Inflammatory macrophage (primary cell): ENCODE measurements at regions not wholly inside any gene's neighbourhood (a gene's known extent, or its start where the extent isn't known, plus 50 kb on each side); places are given as distances from the start of the nearest gene placed in this dataset.
"Not testable (repeated sequence)": the region's sequence is repeated elsewhere in the genome, so short reads cannot be mapped to it uniquely, and the experiment has no call there.

Experiments used
- DNase-seq, 2 donors: peaks; one replicate each; pipeline ENCODE4 v3.0.0-alpha.2; 2020 to 2022

DNA sequence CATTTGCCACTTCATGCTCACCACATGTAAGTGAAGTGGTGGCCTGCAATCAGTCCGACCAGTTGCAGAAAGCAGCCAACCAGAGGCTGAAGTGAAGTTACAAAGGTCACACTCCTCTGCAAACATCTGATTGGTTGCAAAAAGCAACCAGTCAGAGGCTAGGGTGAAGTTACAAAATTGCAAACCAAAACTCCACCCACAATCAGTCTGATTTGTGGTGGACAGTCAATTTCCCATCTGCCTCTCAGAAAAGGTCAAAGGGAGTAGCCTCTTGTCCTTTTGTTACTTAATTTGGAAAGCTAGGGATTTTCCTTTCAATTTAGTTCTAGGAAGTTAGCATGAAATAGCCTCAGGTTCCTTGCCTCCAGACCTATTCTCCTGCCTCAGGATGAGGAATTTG lies 185.0 kb downstream of the UXS1 start:
- DNase-seq = no peak

DNA sequence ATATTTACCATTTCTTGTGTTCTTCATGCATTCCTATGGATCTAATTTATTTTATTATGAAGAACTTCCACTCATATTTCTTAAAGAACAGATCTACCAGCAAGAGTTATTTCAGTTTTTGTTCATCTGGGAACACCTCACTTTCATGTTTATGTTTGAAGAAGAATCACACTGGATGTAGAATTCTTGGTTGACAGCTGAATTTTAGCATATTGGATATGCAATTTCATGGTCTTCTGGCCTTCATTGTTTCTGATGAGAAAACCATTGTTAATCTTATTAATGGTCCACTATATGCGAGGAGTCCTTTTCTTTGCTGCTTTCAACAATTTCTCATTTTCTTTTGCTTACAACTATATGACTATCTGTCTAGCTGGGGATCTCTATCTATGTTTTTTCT lies 189.2 kb downstream of the UXS1 start:
- no peak for DNase-seq

DNA sequence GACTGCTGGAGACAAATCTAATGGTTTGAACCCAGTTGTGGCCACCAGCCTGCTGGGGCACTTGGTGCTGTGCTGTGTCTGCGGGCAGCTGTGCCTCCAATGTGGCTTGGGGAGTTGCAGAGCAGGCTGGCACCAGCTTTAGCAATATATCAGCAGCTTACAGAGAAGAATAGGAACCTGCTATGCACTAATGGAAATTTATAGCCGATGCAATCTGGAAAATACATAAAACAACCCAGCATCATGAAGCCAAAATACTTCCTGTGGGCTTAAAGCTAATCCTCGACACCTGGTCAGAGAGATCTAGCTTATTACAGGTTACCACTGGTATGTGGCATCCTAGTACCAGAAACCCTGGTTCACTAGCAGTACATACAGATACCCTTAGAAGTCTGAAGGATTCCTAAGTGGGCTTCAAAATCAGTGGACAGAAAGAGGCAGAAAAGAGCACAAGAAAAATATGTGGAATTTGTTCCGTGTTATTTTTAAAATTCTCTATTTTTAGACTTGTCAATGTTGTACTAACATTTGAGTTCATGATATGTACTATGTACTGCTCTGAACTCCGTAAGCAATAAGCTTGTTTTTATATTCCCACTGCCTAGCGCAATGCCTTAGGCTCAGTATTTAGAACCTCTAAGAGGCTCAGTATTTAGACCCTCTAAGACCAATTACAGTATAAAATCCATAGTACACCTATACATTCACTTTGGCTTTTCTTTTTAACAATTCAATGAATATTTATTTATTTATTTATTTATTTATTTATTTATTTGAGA lies 194.7 kb downstream of the UXS1 start:
- no peak for DNase-seq

DNA sequence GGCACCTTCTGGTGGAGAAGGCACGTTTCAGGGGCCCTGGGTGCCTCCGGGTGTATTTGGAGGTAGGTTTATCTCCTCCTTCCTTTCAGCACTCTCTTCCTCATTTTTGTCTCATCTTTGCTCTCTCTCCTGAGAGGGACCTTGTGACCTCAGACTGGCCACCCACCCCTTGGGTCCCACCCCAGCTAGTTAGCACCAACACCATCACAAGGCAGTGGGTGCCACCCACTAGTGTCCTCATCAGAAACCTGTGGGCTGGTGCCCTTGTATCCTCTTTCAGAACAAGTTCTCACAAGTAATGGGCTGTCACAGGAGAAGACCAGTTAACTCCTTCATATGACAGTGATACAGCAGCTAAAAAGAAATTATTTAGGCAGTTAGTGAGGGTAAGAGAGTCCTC lies 196.4 kb downstream of the UXS1 start:
- DNase-seq = peak in 1 of 2 donors; percentile 40

DNA sequence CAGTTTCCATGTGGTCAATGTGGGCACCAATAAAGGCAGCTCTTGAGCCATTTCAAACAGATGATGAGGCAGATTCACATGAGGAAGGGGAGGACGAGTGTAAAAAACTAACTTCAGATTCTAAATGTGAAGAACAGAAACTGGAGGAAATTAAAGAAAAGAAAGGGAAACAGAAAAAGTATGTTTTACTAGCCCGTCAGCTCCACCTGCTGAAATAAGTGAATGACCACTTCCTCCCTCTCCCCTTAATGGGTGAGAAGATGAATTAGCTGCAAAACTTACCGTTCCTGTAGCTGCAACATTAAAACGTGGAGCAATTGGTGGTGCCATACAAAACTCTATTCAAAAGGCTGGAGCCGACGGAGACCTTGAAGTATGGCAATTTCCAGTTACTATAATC lies 203.5 kb downstream of the UXS1 start:
- no peak for DNase-seq

DNA sequence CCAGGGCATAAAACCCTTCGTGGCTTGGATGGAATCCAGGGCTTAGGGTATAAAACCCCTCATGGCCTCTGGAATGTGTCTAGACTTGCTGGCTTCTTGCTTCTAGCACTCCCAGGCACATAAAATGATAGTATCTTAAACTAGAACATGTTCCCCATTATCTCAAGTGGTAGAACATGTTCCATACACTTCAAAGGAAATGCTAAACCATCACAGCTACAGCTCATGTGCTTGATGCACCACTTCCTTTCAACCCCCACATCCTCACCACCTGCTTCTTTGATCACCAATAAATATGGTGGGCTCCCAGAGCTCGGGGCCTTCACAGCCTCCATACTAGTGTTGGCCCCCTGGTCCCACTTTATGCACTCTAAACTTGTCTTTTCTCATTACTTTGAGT lies 204.3 kb downstream of the UXS1 start:
- DNase-seq = not testable (repeated sequence)

DNA sequence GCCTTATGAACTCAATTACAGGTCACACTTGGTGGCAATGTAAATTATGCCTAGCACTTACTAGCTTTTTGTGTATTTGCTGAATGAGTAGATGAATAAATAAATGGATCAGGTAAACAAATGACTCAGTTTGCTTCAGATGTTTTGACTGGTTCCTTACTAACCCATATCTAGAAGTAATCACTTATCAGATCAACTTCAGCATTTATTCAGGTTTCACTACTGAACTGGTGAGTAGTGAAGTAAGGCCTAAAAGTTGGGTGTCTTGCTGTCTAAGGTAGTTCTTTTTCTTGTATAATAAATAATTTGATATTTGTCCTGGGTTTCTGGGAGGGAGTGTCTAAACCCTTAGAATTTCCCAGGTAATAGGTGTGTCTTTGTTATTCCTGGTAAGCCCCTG lies 205.0 kb downstream of the UXS1 start:
- no peak for DNase-seq

DNA sequence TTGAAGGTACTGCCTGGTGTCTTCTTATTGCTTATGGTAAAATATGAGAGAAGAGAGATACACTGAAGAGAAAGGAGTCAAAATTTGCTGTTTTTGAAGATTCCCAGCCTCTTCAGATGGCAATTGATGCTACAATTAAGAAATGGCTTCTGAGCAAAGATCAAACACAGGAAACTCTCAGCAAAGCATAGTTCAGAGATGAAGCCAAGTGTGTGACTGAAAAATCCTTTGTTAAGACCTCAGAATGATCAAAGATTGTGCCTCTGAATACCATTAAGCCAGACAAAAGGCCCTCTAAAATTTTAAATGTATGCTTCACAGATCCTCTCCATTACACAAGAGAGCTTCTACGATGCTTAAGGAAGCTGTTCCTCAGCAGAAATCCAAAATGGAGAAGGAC lies 216.3 kb downstream of the UXS1 start:
- no peak for DNase-seq

DNA sequence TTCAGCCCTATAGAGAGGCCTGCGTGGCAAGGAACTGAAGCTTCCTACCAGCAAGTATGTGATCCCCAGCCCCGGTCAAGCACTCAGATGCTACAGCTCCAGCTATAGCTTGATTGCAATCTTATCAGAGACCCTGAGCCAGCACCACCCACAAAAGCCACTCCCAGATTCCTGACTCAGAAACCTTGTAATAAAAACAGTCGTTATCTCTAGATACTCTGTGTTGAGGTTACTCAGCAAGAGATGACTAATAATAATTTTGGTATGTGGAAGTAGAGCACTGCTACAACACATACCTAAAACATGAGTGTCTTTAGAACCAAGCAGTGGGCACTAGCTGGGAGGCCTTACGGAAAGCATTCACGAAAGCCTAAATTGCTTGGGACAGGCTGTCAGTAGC lies 216.9 kb downstream of the UXS1 start:
- no peak for DNase-seq

DNA sequence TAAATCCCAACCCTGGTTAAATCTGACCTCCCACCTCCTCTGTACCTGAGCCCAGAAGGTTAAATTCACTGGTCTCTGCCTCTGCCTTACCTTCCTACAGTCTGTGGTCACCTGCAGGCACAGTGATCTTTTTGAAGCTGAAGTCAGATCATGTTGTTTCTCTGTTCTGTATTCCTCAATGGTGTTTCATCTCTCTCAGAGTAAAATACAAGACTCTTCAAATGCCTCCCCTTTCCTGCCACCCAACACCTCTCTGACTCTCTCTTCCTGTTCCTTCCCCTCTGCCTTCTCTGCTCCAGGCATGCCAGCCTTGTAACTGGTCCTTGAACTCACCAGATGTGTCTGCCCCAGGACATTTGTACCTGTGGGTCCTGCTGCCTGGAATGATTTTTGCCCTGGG lies 219.3 kb downstream of the UXS1 start:
- DNase-seq = no peak

DNA sequence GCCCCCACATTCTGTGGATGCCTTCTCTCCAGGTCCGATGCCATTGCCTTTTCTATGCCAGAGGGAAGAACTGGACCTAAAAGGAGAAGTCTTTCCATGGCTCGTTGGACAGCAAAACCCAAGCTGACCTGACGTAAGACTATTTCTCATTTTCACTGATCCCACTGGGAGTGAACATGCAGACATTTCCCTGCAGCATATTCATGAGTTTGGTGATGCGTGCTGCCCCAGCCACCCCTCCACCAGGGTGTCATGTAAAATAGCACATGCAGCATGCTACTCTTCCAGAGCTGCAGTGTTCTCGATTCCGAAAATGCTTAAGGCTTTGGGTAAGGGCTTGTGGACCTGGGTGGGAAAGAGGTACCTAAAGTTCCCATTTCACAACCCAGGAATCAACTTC lies 221.2 kb downstream of the UXS1 start:
- DNase-seq = no peak

DNA sequence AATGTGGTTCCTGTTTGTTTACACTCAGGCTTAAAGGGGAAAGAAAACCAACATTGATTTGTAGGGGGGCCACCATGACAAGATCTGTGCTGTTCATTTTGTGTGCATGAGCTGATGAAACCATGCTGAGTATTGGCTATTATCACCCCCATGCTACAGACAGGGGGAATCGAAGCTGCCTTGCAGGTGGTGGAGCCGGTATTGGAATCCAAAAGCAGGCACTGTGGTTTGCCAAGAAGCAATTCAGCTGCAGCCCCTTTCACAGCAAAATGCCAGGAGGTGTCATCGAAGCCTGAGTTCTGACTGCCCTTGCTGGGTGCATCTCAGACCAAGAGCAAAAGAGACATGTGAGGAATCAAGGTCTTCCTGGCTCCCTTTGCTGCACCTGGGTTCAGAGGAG lies 221.9 kb downstream of the UXS1 start:
- DNase-seq = no peak

DNA sequence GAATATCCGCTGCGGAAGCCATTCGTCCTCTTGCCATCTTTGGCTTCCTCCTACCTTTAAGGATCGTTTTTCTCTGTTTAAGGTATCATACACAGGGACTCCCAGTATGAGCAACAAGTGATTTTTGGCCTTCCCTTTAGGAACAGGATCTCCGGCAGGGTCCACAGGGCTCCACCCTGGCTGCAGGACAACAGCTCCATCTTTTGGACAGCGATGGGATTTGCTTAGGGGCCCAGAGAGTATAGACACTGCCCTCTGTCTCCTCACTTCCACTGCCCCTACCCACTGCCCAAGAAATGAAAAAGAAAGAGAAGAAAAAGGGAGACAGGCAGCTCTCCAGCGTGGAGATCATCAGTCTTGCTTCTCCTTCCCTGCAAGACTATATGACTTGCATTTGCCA lies 224.5 kb downstream of the UXS1 start:
- DNase-seq = peak in 1 of 2 donors; percentile 2

DNA sequence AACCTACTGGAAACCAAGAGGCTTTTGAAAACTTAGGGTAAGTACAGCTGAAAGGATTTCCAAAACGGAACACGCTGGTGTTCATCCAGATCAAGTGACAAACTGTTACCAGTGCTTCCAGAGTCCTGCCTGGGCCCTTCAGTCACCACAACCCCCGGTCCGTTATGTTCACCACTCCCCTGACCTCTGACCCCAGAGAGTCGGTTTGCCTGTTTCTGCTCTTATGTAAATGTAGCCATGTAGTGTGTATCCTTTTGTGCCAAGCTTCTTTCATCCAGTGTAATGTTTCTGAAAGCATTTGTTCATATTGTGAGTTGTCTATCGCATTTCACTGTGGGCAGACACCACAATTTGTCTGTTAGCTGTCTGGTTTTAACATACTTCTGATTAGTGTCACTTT lies 217.5 kb downstream of the NCK2 start:
- no peak for DNase-seq

DNA sequence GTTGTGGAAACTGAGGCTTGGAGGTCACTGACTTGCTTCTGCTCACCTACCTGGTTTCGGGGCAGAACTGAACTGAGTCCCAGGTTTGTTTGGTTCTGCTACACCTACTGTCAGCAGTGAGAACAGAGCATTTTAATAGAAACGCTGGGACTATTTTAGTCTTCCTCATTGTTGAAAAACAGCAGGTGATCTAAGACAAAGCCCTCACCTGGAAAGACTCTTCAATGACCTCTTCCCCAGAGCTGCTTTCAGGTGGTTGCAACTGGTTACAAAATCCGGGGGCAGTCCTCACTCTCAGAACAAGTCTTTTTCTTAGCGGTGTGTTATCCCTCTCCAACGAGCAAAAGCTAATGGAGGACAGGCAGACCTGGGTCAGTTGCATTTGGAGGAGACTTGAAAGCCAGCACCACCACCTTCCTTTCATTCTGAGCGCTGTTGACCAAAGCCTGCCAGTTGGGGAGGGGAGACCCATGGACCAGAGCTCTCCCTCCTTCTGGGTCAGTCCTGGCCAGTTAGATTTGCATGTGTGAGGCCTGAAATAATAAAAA lies 217.0 kb downstream of the NCK2 start:
- DNase-seq = no peak

DNA sequence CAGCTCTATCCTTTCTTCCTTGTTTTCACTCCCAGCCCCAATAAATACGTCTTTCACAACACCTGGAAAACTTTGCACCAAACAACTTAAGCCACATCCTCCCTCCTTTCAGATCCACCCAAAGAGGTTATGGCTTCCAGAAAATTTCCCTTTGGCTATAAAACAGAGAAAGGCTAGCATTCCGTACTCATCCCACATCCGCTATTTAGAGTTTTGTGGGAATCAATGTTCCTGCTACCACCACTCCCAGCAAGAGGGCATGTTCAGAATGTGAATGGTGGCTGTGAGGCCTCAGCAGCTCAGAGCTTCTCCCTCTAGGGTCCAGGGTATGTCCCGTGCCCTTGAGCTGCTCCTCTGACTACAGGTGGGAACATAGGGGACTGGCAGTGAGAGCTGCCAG lies 214.6 kb downstream of the NCK2 start:
- DNase-seq = no peak

DNA sequence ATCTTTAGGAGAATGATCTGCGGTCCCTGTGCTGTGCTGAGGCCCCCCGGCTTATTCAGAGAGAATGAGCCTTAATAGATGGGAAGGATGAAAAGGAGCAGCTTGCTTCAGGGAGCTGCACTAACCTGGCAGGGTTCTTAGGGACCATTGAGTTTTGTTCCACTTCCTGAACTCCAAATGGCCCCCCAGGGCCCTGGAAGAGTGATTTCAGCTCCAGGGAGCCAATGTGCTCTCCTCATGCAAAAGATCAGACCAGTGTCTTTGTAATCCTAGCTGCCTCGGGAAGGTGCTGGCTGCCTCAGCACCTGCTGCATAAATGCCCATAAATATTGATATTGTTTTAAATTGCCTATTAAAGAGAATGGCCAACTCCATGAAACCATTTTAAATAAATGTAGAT lies 210.2 kb downstream of the NCK2 start:
- DNase-seq = no peak

DNA sequence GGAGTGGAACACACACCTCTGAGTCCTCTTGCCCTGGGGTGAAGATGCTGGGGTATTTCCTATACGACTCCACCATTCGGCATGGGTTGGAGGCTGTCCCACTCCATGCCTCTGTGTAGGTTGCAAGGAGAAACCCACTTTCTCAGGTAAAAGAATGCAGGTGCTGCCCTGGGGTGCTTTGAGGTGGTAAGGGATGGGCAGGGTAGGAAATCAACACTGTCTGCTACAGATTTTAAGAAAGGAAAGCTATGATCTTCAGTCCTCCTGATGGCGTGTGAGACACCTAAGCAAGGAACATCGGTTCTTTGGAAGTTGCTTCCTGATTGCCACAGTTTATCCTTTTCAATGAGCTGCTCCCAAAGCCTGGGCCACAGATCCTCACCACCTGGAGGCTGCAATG lies 209.2 kb downstream of the NCK2 start:
- DNase-seq = no peak

DNA sequence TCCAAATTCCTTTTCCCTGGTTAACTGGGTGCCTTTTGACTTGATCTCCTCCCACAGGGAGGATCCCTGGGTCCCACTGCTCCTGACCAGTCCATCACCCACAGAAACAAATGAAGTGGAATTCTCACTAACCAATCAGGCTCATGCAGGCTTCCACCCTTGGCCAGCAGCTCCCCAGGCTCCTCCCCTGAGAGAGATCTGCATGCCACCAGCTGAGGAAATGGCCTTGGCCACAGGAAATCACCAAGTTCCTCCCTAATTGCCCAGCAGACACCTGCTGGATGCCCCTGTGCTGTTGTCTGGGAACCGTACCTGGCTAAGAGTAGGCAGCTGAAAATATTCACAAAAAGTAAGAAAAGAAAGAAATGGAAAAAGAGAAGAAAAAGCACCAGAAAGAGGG lies 207.4 kb downstream of the NCK2 start:
- no peak for DNase-seq

DNA sequence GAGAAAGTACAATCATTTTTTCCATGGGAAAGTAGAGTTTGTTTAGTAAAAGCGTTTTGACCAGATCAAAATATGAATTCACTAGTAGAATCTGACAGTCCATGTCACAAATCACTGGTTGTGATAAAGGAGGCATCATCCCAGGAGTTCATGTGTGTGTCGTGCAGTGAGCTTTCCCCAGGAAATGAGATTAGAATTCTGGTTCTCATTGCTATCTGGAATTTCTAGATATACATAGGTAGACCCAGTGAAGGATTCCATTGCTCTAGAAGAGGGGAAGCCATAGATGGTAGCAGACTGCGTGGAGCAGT lies 206.6 kb downstream of the NCK2 start:
- no peak for DNase-seq

DNA sequence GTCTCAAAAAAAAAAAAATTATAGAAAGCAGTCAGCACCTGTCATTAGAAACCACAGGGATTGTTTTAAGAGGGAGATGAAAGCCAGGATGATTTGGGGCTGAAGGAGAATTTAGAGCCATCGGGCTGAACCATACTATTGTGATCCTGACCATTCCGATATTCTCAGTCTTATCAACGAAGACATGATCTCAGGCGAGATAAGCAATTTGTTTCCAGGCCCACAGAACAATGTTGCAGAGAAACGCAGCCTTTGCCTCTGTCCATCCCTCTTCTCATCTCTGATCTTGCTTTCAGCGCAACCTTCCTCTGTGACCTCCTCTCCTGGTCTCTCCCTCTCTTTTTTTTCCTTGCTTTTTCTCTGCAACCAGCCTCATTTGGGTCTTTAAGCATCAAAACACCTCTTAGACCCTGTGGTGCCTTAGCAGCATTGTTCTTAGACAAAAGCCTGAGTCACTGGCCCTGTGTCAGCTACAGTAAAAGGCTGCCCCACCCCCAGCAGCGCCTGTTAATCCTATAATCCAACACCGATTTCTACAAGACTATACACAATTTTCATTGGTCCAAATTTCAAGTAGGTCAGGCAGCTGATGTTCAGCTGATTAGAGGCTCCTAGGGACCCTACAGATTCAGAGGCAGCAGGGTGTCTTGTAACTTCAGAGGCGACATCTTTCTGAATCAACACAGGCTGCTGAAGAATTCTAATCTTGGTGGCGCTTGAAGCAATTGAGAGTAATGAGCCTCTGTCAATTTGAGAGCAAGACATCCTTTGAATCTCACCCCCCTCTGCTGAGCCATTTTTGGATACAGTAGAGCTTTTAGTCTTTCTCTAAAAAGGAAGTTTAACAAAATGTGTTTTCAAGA lies 206.0 kb downstream of the NCK2 start:
- DNase-seq = no peak

DNA sequence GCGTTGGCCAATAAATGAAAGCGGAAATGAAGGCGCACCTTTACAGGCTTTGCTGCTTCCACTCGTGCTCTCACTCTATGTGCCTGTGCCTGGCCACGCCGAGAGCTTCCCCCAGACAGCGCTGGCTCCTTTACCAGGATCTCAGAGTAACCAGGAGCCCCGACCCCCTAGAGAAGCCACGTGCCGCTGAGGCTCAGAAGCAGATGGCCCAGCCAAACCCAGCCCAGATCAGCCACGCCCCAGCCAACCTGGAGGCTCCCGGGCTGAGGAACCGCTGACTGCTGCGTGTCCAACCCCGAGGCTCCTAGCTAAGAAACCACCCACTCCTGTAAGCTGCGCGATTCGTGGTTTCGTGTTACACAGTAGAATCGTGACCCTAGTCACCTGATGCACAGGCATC lies 199.3 kb downstream of the NCK2 start:
- DNase-seq = no peak
